Muscle layer of colon (tissue), 2 donors: ENCODE measurements at regions not wholly inside any gene's neighbourhood (a gene's known extent, or its start where the extent isn't known, plus 50 kb on each side); places are given as distances from the start of the nearest gene placed in this dataset.

Experiments
- H3K27ac ChIP-seq: one replicate; pipeline ENCODE4 v1.7.0; 2013; ENCODE audit warnings: low read depth, mild to moderate bottlenecking, low read length, moderate library complexity
- H3K27me3 ChIP-seq, 2 donors: one replicate each; pipeline ENCODE4 v1.7.0; 2013; ENCODE audit warnings: low read length in 2 of 2, mild to moderate bottlenecking in 2 of 2; ENCODE audit not compliant: insufficient read depth in 2 of 2, control insufficient read depth in 1 of 2
- H3K36me3 ChIP-seq: one replicate; pipeline ENCODE4 v1.7.0; 2013; ENCODE audit warnings: mild to moderate bottlenecking, low read length; ENCODE audit not compliant: insufficient read depth
- H3K4me1 ChIP-seq: one replicate; pipeline ENCODE4 v1.7.0; 2013; ENCODE audit warnings: mild to moderate bottlenecking, low read length; ENCODE audit not compliant: insufficient read depth
- H3K4me3 ChIP-seq, 2 donors: one replicate each; pipeline ENCODE4 v1.7.0; 2013; ENCODE audit warnings: low read length in 2 of 2, low read depth in 1 of 2, mild to moderate bottlenecking in 1 of 2, moderate library complexity in 1 of 2
- H3K9ac ChIP-seq: one replicate; pipeline ENCODE4 v1.7.0; 2013; ENCODE audit warnings: low read length
- H3K9me3 ChIP-seq: one replicate; pipeline ENCODE4 v1.7.0; 2013; ENCODE audit warnings: mild to moderate bottlenecking, low read length
- donor health status: abdominal sarcoma.
- donor health status: Adenocarcinoma of cecum.

DNA sequence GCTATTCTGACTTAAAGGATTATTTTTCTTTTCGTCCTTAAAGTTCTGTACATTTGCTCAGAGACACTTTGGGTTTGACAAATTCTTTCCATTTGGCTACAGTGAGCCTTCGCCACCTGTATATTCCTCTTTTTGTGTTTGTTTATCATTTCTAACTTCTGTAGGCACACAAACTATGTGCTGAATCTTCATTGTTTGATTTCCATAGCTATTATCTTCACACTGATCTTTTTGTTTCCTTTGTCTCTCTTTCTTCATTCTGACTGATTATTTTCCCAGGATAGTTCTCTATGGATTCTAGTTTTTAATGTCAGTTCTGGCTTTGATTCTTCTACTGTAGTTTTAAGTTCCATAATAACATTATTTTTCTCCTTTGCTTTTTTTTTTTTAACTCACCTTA lies 350.2 kb downstream of the ZNF521 start:
- H3K9me3 ChIP-seq: no peaks in the 10 kb centered on the region
- H3K9ac ChIP-seq: no peak overlapping the region
- no peak overlapping the region for H3K27ac ChIP-seq
- no peak overlapping the region for H3K4me3 ChIP-seq
- H3K4me1 ChIP-seq: no peaks in the 10 kb centered on the region
- H3K27me3 ChIP-seq: no peaks in the 10 kb centered on the region
- no peaks in the 10 kb centered on the region for H3K36me3 ChIP-seq

DNA sequence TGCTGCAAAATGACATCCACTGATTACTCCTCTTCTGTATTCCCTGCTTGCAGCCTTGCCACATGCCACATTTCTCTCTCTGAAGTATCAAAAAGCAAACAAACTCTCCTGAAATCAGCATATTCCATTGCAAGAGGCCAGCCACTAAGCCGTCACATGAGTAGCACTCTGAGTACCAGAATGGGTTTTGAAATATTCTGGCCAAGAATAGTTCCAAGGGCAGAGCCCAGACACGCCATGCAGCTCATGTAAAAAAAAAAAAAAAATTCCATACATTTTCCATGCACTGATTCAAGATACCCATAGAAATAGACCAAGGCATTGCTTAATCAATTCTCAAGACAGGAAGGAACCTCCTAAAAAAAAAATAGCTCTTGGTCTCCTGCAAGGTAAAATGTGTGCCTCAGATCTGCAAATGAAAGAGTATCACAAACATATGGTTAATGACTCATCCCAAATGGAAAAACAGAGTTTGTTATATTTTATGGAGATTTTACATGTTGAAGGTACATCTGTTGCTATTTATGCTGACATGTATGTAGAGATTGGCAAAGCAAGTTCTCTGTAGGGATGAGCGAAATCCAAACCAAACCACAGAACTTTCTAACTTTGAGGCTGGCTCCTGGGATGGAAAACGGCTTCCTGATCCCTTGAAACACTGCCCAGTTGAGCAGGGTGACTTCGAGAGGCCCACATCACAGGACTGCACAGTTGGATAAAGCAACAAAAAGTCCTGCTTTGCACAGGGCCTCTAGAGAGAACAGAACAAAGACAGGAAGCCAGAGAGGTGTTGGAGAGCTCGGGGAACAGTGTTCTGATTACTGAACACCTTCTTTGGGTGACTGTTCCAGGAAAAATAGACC lies 346.2 kb downstream of the ZNF521 start:
- Histone ChIP-seq H3K9ac (no peak overlapping the region), H3K4me3 (no peak overlapping the region), H3K4me1 (no peaks in the 10 kb centered on the region), H3K27ac (no peak overlapping the region), H3K27me3 (no peaks in the 10 kb centered on the region), H3K36me3 (no peaks in the 10 kb centered on the region), H3K9me3 (no peaks in the 10 kb centered on the region)

DNA sequence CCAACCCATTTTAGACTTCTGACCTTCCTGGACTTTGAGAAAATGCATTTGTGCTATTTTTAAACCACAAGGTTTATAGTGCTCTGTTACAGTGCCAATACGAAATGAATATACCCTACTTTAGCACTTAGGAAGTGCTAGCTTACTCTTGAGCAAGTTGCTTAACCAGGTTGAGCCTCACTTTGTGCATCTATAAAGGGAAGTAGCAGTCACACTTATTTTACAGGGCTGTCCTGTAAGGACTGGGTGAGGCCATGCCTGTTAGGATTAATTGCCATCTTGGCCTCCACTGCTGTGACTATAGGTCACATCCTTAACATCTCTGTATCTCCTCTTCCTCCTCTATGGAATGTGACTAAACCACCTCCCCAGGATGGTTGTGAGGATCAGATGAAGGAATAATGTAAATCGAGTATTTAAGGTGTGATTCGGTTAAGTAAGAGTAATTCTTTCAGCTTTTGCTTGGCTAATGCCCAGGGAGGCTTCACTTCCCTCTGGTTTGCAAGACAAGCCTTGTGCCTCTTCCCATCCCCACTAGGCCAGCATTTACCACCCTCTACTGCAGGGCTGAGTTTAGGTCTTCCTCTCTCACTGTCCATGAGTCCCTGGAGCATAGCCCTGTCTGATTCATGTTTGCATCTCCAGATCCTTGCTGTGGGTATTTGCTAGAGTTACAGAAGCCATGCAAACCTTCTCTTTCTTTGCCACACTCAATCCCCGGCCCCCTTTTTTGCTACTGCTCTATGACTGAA lies 341.2 kb downstream of the ZNF521 start:
- H3K4me1 ChIP-seq: no peaks in the 10 kb centered on the region
- no peak overlapping the region for H3K9ac ChIP-seq
- no peak overlapping the region for H3K27ac ChIP-seq
- H3K27me3 ChIP-seq: no peaks in the 10 kb centered on the region
- no peak overlapping the region for H3K4me3 ChIP-seq
- no peaks in the 10 kb centered on the region for H3K36me3 ChIP-seq
- H3K9me3 ChIP-seq: no peaks in the 10 kb centered on the region
